H9 (cell line): ENCODE measurements at regions not wholly inside any gene's neighbourhood (a gene's known extent, or its start where the extent isn't known, plus 50 kb on each side); places are given as distances from the start of the nearest gene placed in this dataset.

Experiments
- DNase-seq: peaks from one replicate; pipeline ENCODE4 v3.0.0-alpha.2; 2017
- H2AFZ ChIP-seq: one replicate; pipeline ENCODE4 v1.6.1; 2013; ENCODE audit warnings: mild to moderate bottlenecking, low read length, control low read depth, moderate library complexity
- H2AK5ac ChIP-seq: 2 replicates; pipeline ENCODE4 v1.6.1; 2013; ENCODE audit warnings: low read length, control low read depth, mixed read lengths; ENCODE audit not compliant: insufficient read length
- H2BK120ac ChIP-seq: one replicate; pipeline ENCODE4 v1.6.1; 2013; ENCODE audit warnings: low read depth, mild to moderate bottlenecking, low read length, control low read depth, inconsistent platforms; ENCODE audit not compliant: poor library complexity, severe bottlenecking
- H2BK12ac ChIP-seq: 2 replicates; pipeline ENCODE4 v1.6.1; 2013; ENCODE audit warnings: low read length, control low read depth, mixed read lengths, low read depth; ENCODE audit not compliant: insufficient read length
- H2BK15ac ChIP-seq: 2 replicates; pipeline ENCODE4 v1.6.1; 2013; ENCODE audit warnings: low read depth, low read length, control low read depth
- H2BK20ac ChIP-seq: one replicate; pipeline ENCODE4 v1.6.1; 2013; ENCODE audit warnings: low read depth, mild to moderate bottlenecking, low read length, control low read depth, inconsistent platforms; ENCODE audit not compliant: poor library complexity, severe bottlenecking
- H2BK5ac ChIP-seq: 2 replicates; pipeline ENCODE4 v1.6.1; 2013; ENCODE audit warnings: low read length, control low read depth, mixed read lengths; ENCODE audit not compliant: insufficient read length
- H3K14ac ChIP-seq: 2 replicates; pipeline ENCODE4 v1.6.1; 2013; ENCODE audit warnings: low read length, control low read depth; ENCODE audit not compliant: insufficient read depth
- H3K18ac ChIP-seq: 2 replicates; pipeline ENCODE4 v1.6.1; 2013; ENCODE audit warnings: low read depth, mild to moderate bottlenecking, mixed read lengths, low read length, control low read depth; ENCODE audit not compliant: insufficient read length
- H3K23ac ChIP-seq: 2 replicates; pipeline ENCODE4 v1.6.1; 2013; ENCODE audit warnings: low read length, control low read depth, mixed read lengths, low read depth; ENCODE audit not compliant: insufficient read length
- H3K23me2 ChIP-seq: 2 replicates; pipeline ENCODE4 v1.6.1; 2013; ENCODE audit warnings: low read depth, mild to moderate bottlenecking, mixed read lengths, low read length, control low read depth; ENCODE audit not compliant: insufficient read length, poor library complexity, severe bottlenecking
- H3K27ac ChIP-seq: 2 replicates; pipeline ENCODE4 v1.5.1; 2013; ENCODE audit warnings: low read length, control low read depth, mixed read lengths, low read depth; ENCODE audit not compliant: insufficient read length
- H3K27me3 ChIP-seq: 2 replicates; pipeline ENCODE4 v1.6.1; 2013; ENCODE audit warnings: low read length, control low read depth, inconsistent platforms; ENCODE audit not compliant: insufficient read depth
- H3K4ac ChIP-seq: 2 replicates; pipeline ENCODE4 v1.6.1; 2013; ENCODE audit warnings: low read depth, mild to moderate bottlenecking, control low read depth, inconsistent platforms, low read length, moderate library complexity
- H3K4me1 ChIP-seq: 2 replicates; pipeline ENCODE4 v1.6.1; 2013; ENCODE audit warnings: low read length, control low read depth, inconsistent platforms; ENCODE audit not compliant: insufficient read depth
- H3K4me2 ChIP-seq: 2 replicates; pipeline ENCODE4 v1.6.1; 2013; ENCODE audit warnings: low read length, control low read depth, mixed read lengths; ENCODE audit not compliant: insufficient read length, insufficient read depth
- H3K56ac ChIP-seq: 2 replicates; pipeline ENCODE4 v1.6.1; 2013; ENCODE audit warnings: low read depth, mild to moderate bottlenecking, mixed read lengths, low read length, control low read depth; ENCODE audit not compliant: insufficient read length
- H3K79me1 ChIP-seq: 2 replicates; pipeline ENCODE4 v1.6.1; 2013; ENCODE audit warnings: low read depth, mild to moderate bottlenecking, moderate library complexity, low read length, control low read depth, inconsistent platforms; ENCODE audit not compliant: insufficient read depth, poor library complexity, severe bottlenecking
- H3K79me2 ChIP-seq: 2 replicates; pipeline ENCODE4 v1.6.1; 2013; ENCODE audit warnings: low read length, control low read depth, inconsistent platforms; ENCODE audit not compliant: insufficient read depth
- H3K9ac ChIP-seq: 2 replicates; pipeline ENCODE4 v1.6.1; 2013; ENCODE audit warnings: low read length, control low read depth, mixed read lengths; ENCODE audit not compliant: insufficient read length; ENCODE audit errors: extremely low read depth
- H3K9me3 ChIP-seq: one replicate; pipeline ENCODE4 v1.6.1; 2013; ENCODE audit warnings: low read depth, low read length, inconsistent platforms; ENCODE audit not compliant: control insufficient read depth
- H3T11ph ChIP-seq: one replicate; pipeline ENCODE4 v1.6.1; 2013; ENCODE audit warnings: mild to moderate bottlenecking, low read length, control low read depth, inconsistent platforms
- H4K20me1 ChIP-seq: one replicate; pipeline ENCODE4 v1.6.1; 2013; ENCODE audit not compliant: control insufficient read depth, insufficient read length, insufficient read depth
- H4K5ac ChIP-seq: 2 replicates; pipeline ENCODE4 v1.6.1; 2013; ENCODE audit warnings: low read depth, mild to moderate bottlenecking, mixed read lengths, low read length, control low read depth; ENCODE audit not compliant: insufficient read length
- H4K8ac ChIP-seq: replicated peaks from 2 replicates; pipeline ENCODE4 v1.6.1; 2013; ENCODE audit warnings: low read length, control low read depth, mixed read lengths, low read depth; ENCODE audit not compliant: insufficient read length
- H4K91ac ChIP-seq: 2 replicates; pipeline ENCODE4 v1.6.1; 2013; ENCODE audit warnings: low read depth, mild to moderate bottlenecking, moderate library complexity, mixed read lengths, low read length, control low read depth; ENCODE audit not compliant: insufficient read length
- H3K27ac Mint-ChIP-seq, 3 experiments: 2 replicates in 2 of 3; 3 replicates in 1 of 3; pipeline ENCODE4 v1.8.0; 2020 to 2021; ENCODE audit warnings: mixed read lengths in 3 of 3, mild to moderate bottlenecking in 1 of 3, moderate library complexity in 1 of 3
- H3K27me3 Mint-ChIP-seq: 2 replicates; pipeline ENCODE4 v1.8.0; 2021; ENCODE audit warnings: low read depth, mild to moderate bottlenecking, moderate library complexity, mixed read lengths
- H3K36me3 Mint-ChIP-seq, 3 experiments: 2 replicates in 2 of 3; 3 replicates in 1 of 3; pipeline ENCODE4 v1.8.0; 2020 to 2021; ENCODE audit warnings: low read depth in 3 of 3, mixed read lengths in 3 of 3; ENCODE audit not compliant: insufficient read depth in 1 of 3
- H3K4me1 Mint-ChIP-seq, 2 experiments: 2 replicates each; pipeline ENCODE4 v1.8.0; 2020; ENCODE audit warnings: mixed read lengths in 2 of 2
- H3K4me3 Mint-ChIP-seq, 2 experiments: 2 replicates in 1 of 2; 3 replicates in 1 of 2; pipeline ENCODE4 v1.8.0; 2020 to 2021; ENCODE audit warnings: mild to moderate bottlenecking in 2 of 2, mixed read lengths in 2 of 2, moderate library complexity in 1 of 2
- H3K9me3 Mint-ChIP-seq, 2 experiments: 2 replicates in 1 of 2; 3 replicates in 1 of 2; pipeline ENCODE4 v1.8.0; 2020; ENCODE audit warnings: mild to moderate bottlenecking in 2 of 2, mixed read lengths in 2 of 2, moderate library complexity in 1 of 2
- CTCF ChIP-seq: fragments of 200-600 bp; sonication (generic); conservative IDR thresholded peaks from 3 replicates; pipeline ENCODE4 v1.8.0; 2021; ENCODE audit warnings: antibody characterized with exemption, mild to moderate bottlenecking
- WGBS: extraction: QIAGEN DNeasy Blood & Tissue Kit; methylation state at CpG from one replicate; pipeline ENCODE4 v1.1.7; 2013; ENCODE audit warnings: missing lambda C conversion rate, low lambda C conversion rate, mixed read lengths; ENCODE audit not compliant: insufficient read length; ENCODE audit errors: extremely low coverage; 5-methylcytosine and 5-hydroxymethylcytosine counted together

GRCh38 chr2:76461431-76461830, 750.7 kb upstream of the GCFC2 start:
- H4K5ac ChIP-seq: no peak overlapping the region
- H3K9me3 ChIP-seq: no peaks in the 10 kb centered on the region
- H3K9me3 Mint-ChIP-seq: no peaks in the 10 kb centered on the region
- H3K23me2 ChIP-seq: no peaks in the 10 kb centered on the region
- H3K56ac ChIP-seq: no peak overlapping the region
- no peaks in the 10 kb centered on the region for H3K36me3 Mint-ChIP-seq
- no peak overlapping the region for H3K4ac ChIP-seq
- H2BK15ac ChIP-seq: no peak overlapping the region
- H2BK12ac ChIP-seq: no peak overlapping the region
- no peak overlapping the region for H3K23ac ChIP-seq
- no peak overlapping the region for H3K18ac ChIP-seq
- no peak overlapping the region for H2BK5ac ChIP-seq
- TF ChIP-seq CTCF: no peak
- peaks cover 0 to 15% of the 10 kb centered on the region in 2 experiments; a peak in 2 of 4 replicates for H3K4me1 Mint-ChIP-seq
- H3K4me1 ChIP-seq: no peaks in the 10 kb centered on the region
- H4K91ac ChIP-seq: no peak overlapping the region
- no CpG with 5 or more reads among the region's 4 CpGs for WGBS
- H3K27ac ChIP-seq: no peak overlapping the region
- H3K14ac ChIP-seq: no peak overlapping the region
- H2BK120ac ChIP-seq: no peak overlapping the region
- H3T11ph ChIP-seq: no peak overlapping the region
- no peak for DNase-seq
- H3K79me1 ChIP-seq: no peaks in the 10 kb centered on the region
- H4K20me1 ChIP-seq: no peaks in the 10 kb centered on the region
- H2AK5ac ChIP-seq: no peak overlapping the region
- H3K79me2 ChIP-seq: no peaks in the 10 kb centered on the region
- no peak overlapping the region; a peak in 1 of 7 replicates for H3K27ac Mint-ChIP-seq
- H3K4me3 Mint-ChIP-seq: no peak overlapping the region
- no peak overlapping the region for H2BK20ac ChIP-seq
- no peaks in the 10 kb centered on the region for H3K27me3 Mint-ChIP-seq
- H3K27me3 ChIP-seq: no peaks in the 10 kb centered on the region
- no peak overlapping the region for H3K9ac ChIP-seq
- H2AFZ ChIP-seq: no peak overlapping the region
- H4K8ac ChIP-seq: no peak overlapping the region
- no peak overlapping the region for H3K4me2 ChIP-seq
